ENCODE measurements at regions not wholly inside any gene's neighbourhood (a gene's known extent, or its start where the extent isn't known, plus 50 kb on each side); places are given as distances from the start of the nearest gene placed in this dataset.

DNA sequence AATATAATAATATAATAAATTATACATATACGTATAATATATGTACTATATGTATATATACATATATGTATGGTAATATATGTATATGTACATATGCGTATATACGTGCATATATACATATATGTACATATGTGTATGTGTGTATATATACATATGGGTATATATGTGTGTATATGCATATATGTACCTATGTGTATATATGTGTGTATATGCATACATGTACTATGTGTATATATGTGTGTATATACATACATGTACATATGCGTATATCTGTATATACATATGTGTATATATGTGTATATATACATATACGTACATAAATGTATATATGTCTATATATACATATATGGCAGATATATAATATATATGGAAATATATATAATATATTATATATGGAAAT lies 74.8 kb upstream of the ST3GAL6 start (continued):
- TF ChIP-seq, protein P1, sequence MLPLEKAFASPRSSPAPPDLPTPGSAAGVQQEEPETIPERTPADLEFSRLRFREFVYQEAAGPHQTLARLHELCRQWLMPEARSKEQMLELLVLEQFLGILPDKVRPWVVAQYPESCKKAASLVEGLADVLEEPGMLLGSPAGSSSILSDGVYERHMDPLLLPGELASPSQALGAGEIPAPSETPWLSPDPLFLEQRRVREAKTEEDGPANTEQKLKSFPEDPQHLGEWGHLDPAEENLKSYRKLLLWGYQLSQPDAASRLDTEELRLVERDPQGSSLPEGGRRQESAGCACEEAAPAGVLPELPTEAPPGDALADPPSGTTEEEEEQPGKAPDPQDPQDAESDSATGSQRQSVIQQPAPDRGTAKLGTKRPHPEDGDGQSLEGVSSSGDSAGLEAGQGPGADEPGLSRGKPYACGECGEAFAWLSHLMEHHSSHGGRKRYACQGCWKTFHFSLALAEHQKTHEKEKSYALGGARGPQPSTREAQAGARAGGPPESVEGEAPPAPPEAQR (CRISPR knock-in tag; IDR thresholded peaks at IDR 0.05), result no peak
- TF ChIP-seq ZNF317 (CRISPR knock-in tag; IDR thresholded peaks at IDR 0.05; ENCODE audit: borderline replicate concordance, low read depth), result no peak

DNA sequence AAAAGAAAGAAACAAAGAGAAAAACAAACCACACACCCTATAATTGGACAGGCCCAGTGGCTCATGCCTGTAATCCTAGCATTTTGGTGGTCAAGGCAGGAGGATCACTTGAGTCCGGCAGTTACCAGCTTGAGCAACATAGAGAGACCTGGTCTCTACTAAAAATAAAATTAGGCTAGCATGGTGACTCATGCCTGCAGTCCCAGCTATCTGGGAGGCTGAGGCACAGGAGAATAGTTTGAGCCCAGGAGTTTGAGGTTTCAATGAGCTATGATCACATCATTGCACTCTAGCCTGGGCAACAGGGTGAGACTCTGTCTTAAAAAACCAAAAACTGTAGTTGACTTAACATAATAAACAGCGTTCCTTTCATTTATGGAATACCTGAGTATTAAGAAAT lies 72.3 kb upstream of the ST3GAL6 start:
- Mint-ChIP-seq H3K27me3 (ENCODE audit: low read depth) (no peaks in the 10 kb centered on the region; the same call in 1 of the 2 replicates), H3K9me3 (peaks cover 7% of the 10 kb centered on the region), H3K36me3 (no peaks in the 10 kb centered on the region), H3K4me1 (no peaks in the 10 kb centered on the region), H3K27ac (no peak overlapping the region), H3K4me3 (no peak overlapping the region)
- no peak for ATAC-seq
- TF ChIP-seq, protein P2, sequence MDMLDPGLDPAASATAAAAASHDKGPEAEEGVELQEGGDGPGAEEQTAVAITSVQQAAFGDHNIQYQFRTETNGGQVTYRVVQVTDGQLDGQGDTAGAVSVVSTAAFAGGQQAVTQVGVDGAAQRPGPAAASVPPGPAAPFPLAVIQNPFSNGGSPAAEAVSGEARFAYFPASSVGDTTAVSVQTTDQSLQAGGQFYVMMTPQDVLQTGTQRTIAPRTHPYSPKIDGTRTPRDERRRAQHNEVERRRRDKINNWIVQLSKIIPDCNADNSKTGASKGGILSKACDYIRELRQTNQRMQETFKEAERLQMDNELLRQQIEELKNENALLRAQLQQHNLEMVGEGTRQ (CRISPR knock-in tag; IDR thresholded peaks at IDR 0.05), result no peak
- TF ChIP-seq, protein P3, sequence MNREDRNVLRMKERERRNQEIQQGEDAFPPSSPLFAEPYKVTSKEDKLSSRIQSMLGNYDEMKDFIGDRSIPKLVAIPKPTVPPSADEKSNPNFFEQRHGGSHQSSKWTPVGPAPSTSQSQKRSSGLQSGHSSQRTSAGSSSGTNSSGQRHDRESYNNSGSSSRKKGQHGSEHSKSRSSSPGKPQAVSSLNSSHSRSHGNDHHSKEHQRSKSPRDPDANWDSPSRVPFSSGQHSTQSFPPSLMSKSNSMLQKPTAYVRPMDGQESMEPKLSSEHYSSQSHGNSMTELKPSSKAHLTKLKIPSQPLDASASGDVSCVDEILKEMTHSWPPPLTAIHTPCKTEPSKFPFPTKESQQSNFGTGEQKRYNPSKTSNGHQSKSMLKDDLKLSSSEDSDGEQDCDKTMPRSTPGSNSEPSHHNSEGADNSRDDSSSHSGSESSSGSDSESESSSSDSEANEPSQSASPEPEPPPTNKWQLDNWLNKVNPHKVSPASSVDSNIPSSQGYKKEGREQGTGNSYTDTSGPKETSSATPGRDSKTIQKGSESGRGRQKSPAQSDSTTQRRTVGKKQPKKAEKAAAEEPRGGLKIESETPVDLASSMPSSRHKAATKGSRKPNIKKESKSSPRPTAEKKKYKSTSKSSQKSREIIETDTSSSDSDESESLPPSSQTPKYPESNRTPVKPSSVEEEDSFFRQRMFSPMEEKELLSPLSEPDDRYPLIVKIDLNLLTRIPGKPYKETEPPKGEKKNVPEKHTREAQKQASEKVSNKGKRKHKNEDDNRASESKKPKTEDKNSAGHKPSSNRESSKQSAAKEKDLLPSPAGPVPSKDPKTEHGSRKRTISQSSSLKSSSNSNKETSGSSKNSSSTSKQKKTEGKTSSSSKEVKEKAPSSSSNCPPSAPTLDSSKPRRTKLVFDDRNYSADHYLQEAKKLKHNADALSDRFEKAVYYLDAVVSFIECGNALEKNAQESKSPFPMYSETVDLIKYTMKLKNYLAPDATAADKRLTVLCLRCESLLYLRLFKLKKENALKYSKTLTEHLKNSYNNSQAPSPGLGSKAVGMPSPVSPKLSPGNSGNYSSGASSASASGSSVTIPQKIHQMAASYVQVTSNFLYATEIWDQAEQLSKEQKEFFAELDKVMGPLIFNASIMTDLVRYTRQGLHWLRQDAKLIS (CRISPR knock-in tag; IDR thresholded peaks at IDR 0.05; ENCODE audit: borderline replicate concordance), result no peak
- TF ChIP-seq GRHL2 (CRISPR knock-in tag; IDR thresholded peaks at IDR 0.05; ENCODE audit: insufficient replicate concordance, severe bottlenecking) (no peak), TCF7 (CRISPR knock-in tag; IDR thresholded peaks at IDR 0.05; ENCODE audit: low read depth) (no peak), JAZF1 (CRISPR knock-in tag; IDR thresholded peaks at IDR 0.05) (no peak)
- TF ChIP-seq, protein P4, sequence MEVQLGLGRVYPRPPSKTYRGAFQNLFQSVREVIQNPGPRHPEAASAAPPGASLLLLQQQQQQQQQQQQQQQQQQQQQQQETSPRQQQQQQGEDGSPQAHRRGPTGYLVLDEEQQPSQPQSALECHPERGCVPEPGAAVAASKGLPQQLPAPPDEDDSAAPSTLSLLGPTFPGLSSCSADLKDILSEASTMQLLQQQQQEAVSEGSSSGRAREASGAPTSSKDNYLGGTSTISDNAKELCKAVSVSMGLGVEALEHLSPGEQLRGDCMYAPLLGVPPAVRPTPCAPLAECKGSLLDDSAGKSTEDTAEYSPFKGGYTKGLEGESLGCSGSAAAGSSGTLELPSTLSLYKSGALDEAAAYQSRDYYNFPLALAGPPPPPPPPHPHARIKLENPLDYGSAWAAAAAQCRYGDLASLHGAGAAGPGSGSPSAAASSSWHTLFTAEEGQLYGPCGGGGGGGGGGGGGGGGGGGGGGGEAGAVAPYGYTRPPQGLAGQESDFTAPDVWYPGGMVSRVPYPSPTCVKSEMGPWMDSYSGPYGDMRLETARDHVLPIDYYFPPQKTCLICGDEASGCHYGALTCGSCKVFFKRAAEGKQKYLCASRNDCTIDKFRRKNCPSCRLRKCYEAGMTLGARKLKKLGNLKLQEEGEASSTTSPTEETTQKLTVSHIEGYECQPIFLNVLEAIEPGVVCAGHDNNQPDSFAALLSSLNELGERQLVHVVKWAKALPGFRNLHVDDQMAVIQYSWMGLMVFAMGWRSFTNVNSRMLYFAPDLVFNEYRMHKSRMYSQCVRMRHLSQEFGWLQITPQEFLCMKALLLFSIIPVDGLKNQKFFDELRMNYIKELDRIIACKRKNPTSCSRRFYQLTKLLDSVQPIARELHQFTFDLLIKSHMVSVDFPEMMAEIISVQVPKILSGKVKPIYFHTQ (CRISPR knock-in tag; IDR thresholded peaks at IDR 0.05), result no peak
- ChIA-PET POLR2A (no interaction called here), CTCF (interaction anchor here (1.0 kb wide), 1 partner anchor 88 kb away, joined by 3 read pairs; no protein-coding TSS in a partner anchor)
- DNase-seq (ENCODE audit: low spot score), result no peak

DNA sequence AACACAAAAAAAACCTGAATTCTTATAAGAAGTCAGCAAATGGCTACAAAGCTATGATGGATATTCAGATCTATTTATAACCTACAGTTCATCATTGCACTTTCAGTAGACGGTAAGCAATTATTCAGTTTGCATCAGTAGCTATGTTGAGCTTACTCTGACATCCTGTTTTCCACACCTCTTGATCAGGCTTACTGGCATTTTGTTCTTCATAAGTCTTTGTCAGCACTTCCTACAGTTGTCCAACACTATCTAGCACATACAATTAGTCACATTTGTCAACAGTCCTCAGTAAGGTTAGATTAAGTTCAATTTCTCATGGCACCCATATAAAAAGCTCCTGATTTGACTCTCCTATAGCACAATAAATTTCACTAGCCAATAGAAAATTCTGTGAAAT lies 71.2 kb upstream of the ST3GAL6 start:
- no peaks in the 10 kb centered on the region; the same call in 1 of the 2 replicates for H3K27me3 Mint-ChIP-seq (ENCODE audit: low read depth)
- H3K27ac Mint-ChIP-seq, result no peak overlapping the region
- CTCF ChIA-PET, result no interaction called here
- peaks cover 7% of the 10 kb centered on the region for H3K9me3 Mint-ChIP-seq
- no peaks in the 10 kb centered on the region for H3K4me1 Mint-ChIP-seq
- no peak for ATAC-seq
- POLR2A ChIA-PET, result no interaction called here
- TF ChIP-seq ZNF416 (CRISPR knock-in tag; IDR thresholded peaks at IDR 0.05), result no peak
- no peak for TF ChIP-seq IRF2 (CRISPR knock-in tag; IDR thresholded peaks at IDR 0.05; ENCODE audit: borderline replicate concordance, low read depth)
- no peak for DNase-seq (ENCODE audit: low spot score)
- no peaks in the 10 kb centered on the region for H3K36me3 Mint-ChIP-seq
- no peak overlapping the region for H3K4me3 Mint-ChIP-seq

All from WTC11 (cell line).